Neural cell (in vitro differentiated cells): ENCODE measurements at regions not wholly inside any gene's neighbourhood (a gene's known extent, or its start where the extent isn't known, plus 50 kb on each side); places are given as distances from the start of the nearest gene placed in this dataset.

ENCODE experiments used
- H2AFZ ChIP-seq: fragments of 200-600, 300-800 bp; sonication (generic), shearing (Covaris generic); 2 replicates; pipeline ENCODE4 v1.6.0; 2014; ENCODE audit warnings: low read depth, mild to moderate bottlenecking, antibody characterized with exemption, low read length, moderate library complexity
- H3F3A ChIP-seq: fragments of 200-600 bp; shearing (Covaris generic); 2 replicates; pipeline ENCODE4 v1.6.1; 2016; ENCODE audit warnings: mild to moderate bottlenecking, moderate library complexity, mixed read lengths, antibody characterized with exemption, low read length; ENCODE audit not compliant: insufficient read depth, poor library complexity, severe bottlenecking
- H3K27ac ChIP-seq: fragments of 200-600, 300-800 bp; sonication (generic), shearing (Covaris generic); 2 replicates; pipeline ENCODE4 v1.5.1; 2014; ENCODE audit warnings: mild to moderate bottlenecking, low read length, moderate library complexity
- H3K27me3 ChIP-seq: fragments of 300-800, 200-600 bp; sonication (generic), shearing (Covaris generic); 2 replicates; pipeline ENCODE4 v1.6.0; 2014; ENCODE audit warnings: mild to moderate bottlenecking, low read depth, low read length, moderate library complexity; ENCODE audit not compliant: insufficient read depth
- H3K36me3 ChIP-seq: fragments of 300-800, 200-600 bp; sonication (generic), shearing (Covaris generic); 2 replicates; pipeline ENCODE4 v1.5.1; 2014; ENCODE audit warnings: mild to moderate bottlenecking, antibody characterized with exemption, low read length, moderate library complexity; ENCODE audit not compliant: insufficient read depth
- H3K4me2 ChIP-seq: fragments of 300-800, 200-600 bp; sonication (generic), shearing (Covaris generic); 2 replicates; pipeline ENCODE4 v1.6.0; 2014; ENCODE audit warnings: mild to moderate bottlenecking, low read length
- H3K4me3 ChIP-seq: fragments of 300-800, 200-600 bp; sonication (generic), shearing (Covaris generic); 2 replicates; pipeline ENCODE4 v1.5.1; 2014; ENCODE audit warnings: mild to moderate bottlenecking, low read length, moderate library complexity
- H3K79me2 ChIP-seq: fragments of 200-600 bp; shearing (Covaris generic); replicated peaks from 2 replicates; pipeline ENCODE4 v1.6.0; 2014; ENCODE audit warnings: mild to moderate bottlenecking, low read length, moderate library complexity; ENCODE audit not compliant: insufficient read depth
- H3K9ac ChIP-seq: fragments of 300-800, 200-600 bp; sonication (generic), shearing (Covaris generic); 2 replicates; pipeline ENCODE4 v1.6.1; 2016; ENCODE audit warnings: mild to moderate bottlenecking, low read length, mixed read lengths
- H3K9me2 ChIP-seq: fragments of 200-600 bp; shearing (Covaris generic); 2 replicates; pipeline ENCODE4 v1.6.1; 2016; ENCODE audit warnings: mild to moderate bottlenecking, low read length, mixed read lengths; ENCODE audit not compliant: insufficient read depth
- H3K9me3 ChIP-seq: fragments of 200-600, 300-800 bp; sonication (generic), shearing (Covaris generic); 2 replicates; pipeline ENCODE4 v1.6.1; 2016; ENCODE audit warnings: mild to moderate bottlenecking, mixed run types, low read length, moderate library complexity, mixed read lengths
- H4K20me1 ChIP-seq: fragments of 200-600 bp; shearing (Covaris generic); 2 replicates; pipeline ENCODE4 v1.6.1; 2016; ENCODE audit warnings: mild to moderate bottlenecking, mixed run types; ENCODE audit not compliant: insufficient read depth
- EP300 ChIP-seq: fragments of 450-650 bp; conservative IDR thresholded peaks from 2 replicates; pipeline ENCODE4 v1.6.1; 2014; ENCODE audit warnings: antibody characterized with exemption, mild to moderate bottlenecking, moderate library complexity; ENCODE audit not compliant: poor library complexity, severe bottlenecking
- EZH2 ChIP-seq: fragments of 200-600, 300-800 bp; shearing (Covaris generic), sonication (generic); IDR thresholded peaks from 2 replicates; pipeline ENCODE4 v1.6.1; 2014; ENCODE audit warnings: antibody characterized with exemption, low read length, borderline replicate concordance, mild to moderate bottlenecking; ENCODE audit not compliant: insufficient read depth, poor library complexity, severe bottlenecking
- MXI1 ChIP-seq: fragments of 450-650 bp; conservative IDR thresholded peaks from 2 replicates; pipeline ENCODE4 v1.6.1; 2014; ENCODE audit warnings: antibody characterized with exemption, mild to moderate bottlenecking; ENCODE audit not compliant: poor library complexity, severe bottlenecking
- POLR2AphosphoS5 ChIP-seq: IDR thresholded peaks from 2 replicates; pipeline ENCODE4 v1.6.1; 2012
- RAD21 ChIP-seq: fragments of 450-650 bp; conservative IDR thresholded peaks from 2 replicates; pipeline ENCODE4 v1.6.1; 2014; ENCODE audit warnings: antibody characterized with exemption, mild to moderate bottlenecking, moderate library complexity
- REST ChIP-seq: IDR thresholded peaks from 2 replicates; pipeline ENCODE4 v1.6.1; 2012; ENCODE audit warnings: borderline replicate concordance
- SMC3 ChIP-seq: fragments of 450-650 bp; conservative IDR thresholded peaks from 2 replicates; pipeline ENCODE4 v1.6.1; 2014; ENCODE audit warnings: antibody characterized with exemption, mild to moderate bottlenecking, moderate library complexity; ENCODE audit not compliant: poor library complexity
- TAF1 ChIP-seq: IDR thresholded peaks from 2 replicates; pipeline ENCODE4 v1.6.1; 2012; ENCODE audit warnings: low read depth
- TF ChIP-seq, protein P1 (sequence below): fragments of 450-650 bp; IDR thresholded peaks from 2 replicates; pipeline ENCODE4 v1.5.1; 2014; ENCODE audit warnings: antibody characterized with exemption, mild to moderate bottlenecking, moderate library complexity; ENCODE audit not compliant: poor library complexity, severe bottlenecking

GRCh38 chr14:76925097-76925441 is 98.9 kb downstream of the LRRC74A start:
- Histone ChIP-seq H3K79me2 (peaks cover 14% of the 10 kb centered on the region), H3K27ac (peak overlapping the region; percentile 100), H3F3A (peaks cover 25% of the 10 kb centered on the region), H3K4me2 (peak overlapping the region; percentile 49), H3K9me3 (no peaks in the 10 kb centered on the region), H3K9me2 (no peaks in the 10 kb centered on the region), H3K27me3 (no peaks in the 10 kb centered on the region), H3K36me3 (no peaks in the 10 kb centered on the region), H3K9ac (peak overlapping the region; percentile 93), H4K20me1 (no peaks in the 10 kb centered on the region), H2AFZ (no peak overlapping the region), H3K4me3 (peak overlapping the region; percentile 61)
- TF ChIP-seq, protein P1, sequence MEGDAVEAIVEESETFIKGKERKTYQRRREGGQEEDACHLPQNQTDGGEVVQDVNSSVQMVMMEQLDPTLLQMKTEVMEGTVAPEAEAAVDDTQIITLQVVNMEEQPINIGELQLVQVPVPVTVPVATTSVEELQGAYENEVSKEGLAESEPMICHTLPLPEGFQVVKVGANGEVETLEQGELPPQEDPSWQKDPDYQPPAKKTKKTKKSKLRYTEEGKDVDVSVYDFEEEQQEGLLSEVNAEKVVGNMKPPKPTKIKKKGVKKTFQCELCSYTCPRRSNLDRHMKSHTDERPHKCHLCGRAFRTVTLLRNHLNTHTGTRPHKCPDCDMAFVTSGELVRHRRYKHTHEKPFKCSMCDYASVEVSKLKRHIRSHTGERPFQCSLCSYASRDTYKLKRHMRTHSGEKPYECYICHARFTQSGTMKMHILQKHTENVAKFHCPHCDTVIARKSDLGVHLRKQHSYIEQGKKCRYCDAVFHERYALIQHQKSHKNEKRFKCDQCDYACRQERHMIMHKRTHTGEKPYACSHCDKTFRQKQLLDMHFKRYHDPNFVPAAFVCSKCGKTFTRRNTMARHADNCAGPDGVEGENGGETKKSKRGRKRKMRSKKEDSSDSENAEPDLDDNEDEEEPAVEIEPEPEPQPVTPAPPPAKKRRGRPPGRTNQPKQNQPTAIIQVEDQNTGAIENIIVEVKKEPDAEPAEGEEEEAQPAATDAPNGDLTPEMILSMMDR, result no peak
- TF ChIP-seq RAD21, result no peak
- no peak for TF ChIP-seq TAF1
- TF ChIP-seq POLR2AphosphoS5, result no peak
- TF ChIP-seq MXI1, result no peak
- no peak for TF ChIP-seq EP300
- TF ChIP-seq EZH2, result no peak
- no peak for TF ChIP-seq SMC3
- TF ChIP-seq REST, result no peak

DNA sequence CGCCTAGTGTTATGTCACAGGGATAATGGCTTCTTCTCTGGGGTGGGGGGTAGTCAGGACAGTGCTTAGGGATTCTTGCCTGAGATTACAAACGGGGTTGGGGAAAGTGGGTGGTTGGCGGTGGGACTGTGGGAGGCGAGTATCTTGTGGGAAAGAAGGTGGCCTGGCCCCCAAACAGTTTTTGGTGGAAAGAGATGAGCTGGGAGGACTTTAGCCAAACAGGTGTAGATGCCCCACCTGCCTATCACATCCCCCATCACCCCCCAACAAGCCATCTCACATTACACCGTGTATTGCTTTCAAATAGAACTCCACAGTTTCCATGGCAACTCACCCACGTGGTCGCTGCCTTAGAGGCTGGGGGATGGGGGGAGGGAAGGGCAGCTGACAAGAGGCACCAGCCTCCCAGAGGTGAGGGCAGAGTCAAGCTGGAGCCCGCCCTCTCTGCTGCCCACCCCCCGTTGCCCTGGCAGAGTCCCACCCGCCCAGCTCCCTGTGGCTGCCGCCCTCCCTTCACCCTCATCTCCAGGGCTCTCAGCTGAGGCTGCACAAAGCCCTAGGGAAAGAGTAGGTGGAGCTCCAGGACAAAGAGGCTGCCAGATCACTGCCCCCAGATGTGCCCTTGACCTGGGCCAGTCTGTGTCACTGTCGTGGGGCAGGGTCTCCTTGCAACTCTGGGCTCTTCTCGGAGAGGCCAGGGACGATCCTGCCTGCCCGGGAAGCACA is 98.3 kb downstream of the LRRC74A start:
- no peaks in the 10 kb centered on the region for H3K9me2 ChIP-seq
- peaks cover 14% of the 10 kb centered on the region for H3K79me2 ChIP-seq
- H3K36me3 ChIP-seq, result no peaks in the 10 kb centered on the region
- H3K9me3 ChIP-seq, result no peaks in the 10 kb centered on the region
- TF ChIP-seq REST, result peak; percentile 55
- TF ChIP-seq TAF1, result no peak
- peak; percentile 88 for TF ChIP-seq EP300
- TF ChIP-seq, protein P1, result peak; percentile 3
- TF ChIP-seq RAD21, result no peak
- no peak for TF ChIP-seq SMC3
- TF ChIP-seq EZH2, result no peak
- peak; percentile 79 for TF ChIP-seq POLR2AphosphoS5
- H3K9ac ChIP-seq, result peak overlapping the region; percentile 93
- H3K27me3 ChIP-seq, result no peaks in the 10 kb centered on the region
- peak overlapping the region; percentile 100 for H3K27ac ChIP-seq
- peak overlapping the region; percentile 61 for H3K4me3 ChIP-seq
- H4K20me1 ChIP-seq, result no peaks in the 10 kb centered on the region
- H3F3A ChIP-seq, result peaks cover 25% of the 10 kb centered on the region
- H2AFZ ChIP-seq, result no peak overlapping the region
- peak overlapping the region; percentile 49 for H3K4me2 ChIP-seq
